GM12872 (cell line): ENCODE measurements at regions not wholly inside any gene's neighbourhood (a gene's known extent, or its start where the extent isn't known, plus 50 kb on each side); places are given as distances from the start of the nearest gene placed in this dataset.

Source experiments
- CTCF ChIP-seq: IDR thresholded peaks from 3 replicates; pipeline ENCODE4 v1.5.1; 2011; ENCODE audit warnings: low read depth, mild to moderate bottlenecking, low read length, moderate library complexity; ENCODE audit not compliant: insufficient read depth

- TF ChIP-seq CTCF, result no peak
These were observed 280.8 kb upstream of the CDH5 start for GRCh38 chr16:66085651-66086050.

DNA sequence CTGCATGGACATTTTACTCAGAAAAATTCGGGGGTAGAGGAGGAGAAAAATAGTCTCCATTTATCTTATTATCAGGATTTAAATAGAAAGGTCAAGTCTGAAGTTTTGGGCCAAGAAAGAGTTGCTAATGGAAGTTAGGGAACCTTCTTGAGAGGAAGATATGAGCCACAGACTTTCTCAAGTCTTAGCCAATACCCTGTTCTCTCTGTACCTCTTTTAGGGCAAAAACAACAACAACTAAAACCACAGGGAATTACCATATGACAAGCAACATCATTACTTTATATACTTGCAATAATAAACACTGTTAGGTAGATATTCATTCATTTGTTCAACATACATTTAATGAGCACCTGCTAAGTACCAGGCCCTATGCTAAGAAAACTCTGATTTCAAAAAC lies 282.2 kb upstream of the CDH5 start:
- no peak for TF ChIP-seq CTCF

DNA sequence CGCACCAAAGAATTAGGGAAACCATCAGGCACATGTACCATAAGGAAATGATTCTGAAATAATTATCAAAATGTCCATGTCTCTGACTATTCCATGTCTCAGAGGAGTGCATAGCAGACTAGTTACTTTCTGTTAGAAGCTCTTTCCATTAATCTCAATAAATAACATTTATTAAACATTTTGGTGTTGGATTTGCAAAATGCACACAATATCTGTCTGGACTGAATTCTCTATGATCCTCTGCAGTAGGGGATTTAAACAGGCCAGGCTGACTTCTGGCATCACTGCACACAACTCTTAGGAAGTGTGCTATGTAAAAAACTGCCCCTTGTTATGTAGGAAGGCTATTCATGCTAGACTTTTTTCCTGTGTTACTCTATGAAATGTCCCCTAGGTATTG lies 283.3 kb upstream of the CDH5 start:
- no peak for TF ChIP-seq CTCF

GRCh38 chr16:66082424-66082823 lies 284.1 kb upstream of the CDH5 start:
- no peak for TF ChIP-seq CTCF

- TF ChIP-seq CTCF, result no peak
These were observed 284.6 kb upstream of the CDH5 start for GRCh38 chr16:66081775-66082366.

- no peak for TF ChIP-seq CTCF
These were observed 286.7 kb upstream of the CDH5 start for GRCh38 chr16:66079671-66080334.

DNA sequence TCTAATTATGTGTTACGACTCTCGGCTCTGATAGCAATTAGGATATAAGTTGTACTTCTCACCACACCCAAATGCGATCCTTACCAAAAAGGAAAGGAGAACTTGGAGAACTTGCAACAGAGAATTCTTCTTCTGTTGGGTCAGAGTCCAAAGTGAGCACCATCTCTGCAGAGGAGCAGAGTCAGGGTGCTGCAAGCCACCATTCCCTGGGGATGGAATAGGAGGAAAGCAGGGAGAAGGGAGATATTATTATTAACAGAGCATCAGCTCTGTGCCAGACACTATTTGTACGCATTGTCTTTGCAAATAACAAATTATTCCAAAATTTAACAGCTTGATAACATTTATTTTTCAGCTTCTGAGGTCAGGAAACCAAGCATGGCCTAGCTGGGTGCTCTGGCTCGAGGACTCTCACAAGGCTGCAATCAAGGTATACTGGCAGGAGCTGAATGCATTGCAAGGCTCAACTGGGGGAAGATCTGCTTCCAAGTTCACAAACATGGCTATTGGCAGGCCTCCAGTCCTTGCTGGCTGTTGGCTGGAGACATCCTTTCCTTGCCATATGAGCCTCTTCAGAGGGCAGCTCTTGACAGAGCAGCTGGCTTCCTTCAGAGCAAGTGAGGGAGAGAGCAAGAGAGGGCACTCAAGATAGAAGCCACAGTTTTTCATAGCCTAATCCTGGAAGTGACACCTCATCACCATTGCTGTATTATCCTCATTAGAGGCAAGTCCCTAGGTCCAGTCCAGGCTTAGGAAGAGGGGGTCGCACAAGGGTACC lies 296.2 kb upstream of the CDH5 start:
- no peak for TF ChIP-seq CTCF
